DMS 273 (cell line): ENCODE measurements at regions not wholly inside any gene's neighbourhood (a gene's known extent, or its start where the extent isn't known, plus 50 kb on each side); places are given as distances from the start of the nearest gene placed in this dataset.

Experiments used
- DNase-seq: peaks from one replicate; lab custom pipeline; 2025; ENCODE audit not compliant: unreplicated experiment; lab: John Stamatoyannopoulos, UW

- DNase-seq: peak; percentile 26
Measured at GRCh38 chr4:18242919-18243693, 221.6 kb upstream of the LCORL start.

DNA sequence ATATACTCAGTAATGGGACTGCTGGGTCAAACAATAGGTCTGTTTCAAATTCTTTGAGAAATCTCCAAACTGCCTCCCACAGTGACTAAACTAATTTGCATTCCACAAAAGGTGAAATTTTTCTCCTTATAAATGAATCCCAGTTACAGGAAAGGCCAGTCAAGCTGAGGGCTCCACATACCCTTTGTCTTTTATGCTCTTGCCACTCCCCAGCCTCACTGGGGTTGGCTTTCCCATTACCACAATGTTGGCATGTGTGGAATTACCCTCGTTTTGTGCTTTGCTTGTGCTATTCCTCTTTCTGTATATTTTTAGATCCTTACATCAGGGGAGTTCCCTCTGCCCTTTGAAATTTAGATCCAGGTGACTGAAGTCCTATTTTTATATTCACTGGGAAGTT lies 220.2 kb upstream of the LCORL start:
- no peak for DNase-seq

GRCh38 chr4:18234108-18234507 lies 212.6 kb upstream of the LCORL start:
- DNase-seq: no peak

DNA sequence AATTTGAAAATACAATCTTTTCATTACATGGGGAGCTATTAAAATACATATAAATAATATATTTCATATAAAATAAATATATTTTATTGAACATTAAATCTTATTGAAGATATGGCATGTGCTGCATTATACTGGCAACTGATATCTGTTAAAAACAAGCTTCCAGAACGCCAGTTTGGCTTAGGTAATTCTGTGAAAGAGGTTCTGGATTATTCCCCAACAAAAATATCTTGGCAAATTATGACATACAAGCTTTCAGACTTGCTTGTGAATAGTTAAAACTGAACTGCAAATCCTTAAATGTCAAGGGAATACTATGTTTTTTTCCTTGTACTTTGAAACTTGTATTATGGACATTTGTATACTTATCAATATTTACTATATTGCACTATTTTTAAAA lies 210.2 kb upstream of the LCORL start:
- DNase-seq: no peak

DNA sequence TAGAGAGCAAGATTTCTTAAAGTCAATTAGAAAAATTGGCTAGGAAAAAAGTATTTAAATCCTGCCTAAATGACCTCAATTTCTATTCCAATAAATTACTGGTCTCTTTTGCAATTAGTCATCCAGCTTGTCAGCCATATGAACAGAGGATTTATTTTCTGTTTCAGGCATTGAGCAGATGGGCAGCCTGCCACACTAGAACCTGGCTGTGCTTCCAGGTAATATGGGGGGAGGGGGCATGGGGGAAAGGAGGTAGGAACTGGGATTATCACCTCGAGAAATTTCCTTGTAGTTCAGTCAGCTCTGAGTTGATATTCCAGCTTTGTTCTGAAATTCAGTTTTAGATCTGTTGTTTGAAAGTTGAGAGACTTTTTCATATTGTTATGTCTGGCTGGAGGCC lies 206.3 kb upstream of the LCORL start:
- DNase-seq: peak; percentile 62

DNA sequence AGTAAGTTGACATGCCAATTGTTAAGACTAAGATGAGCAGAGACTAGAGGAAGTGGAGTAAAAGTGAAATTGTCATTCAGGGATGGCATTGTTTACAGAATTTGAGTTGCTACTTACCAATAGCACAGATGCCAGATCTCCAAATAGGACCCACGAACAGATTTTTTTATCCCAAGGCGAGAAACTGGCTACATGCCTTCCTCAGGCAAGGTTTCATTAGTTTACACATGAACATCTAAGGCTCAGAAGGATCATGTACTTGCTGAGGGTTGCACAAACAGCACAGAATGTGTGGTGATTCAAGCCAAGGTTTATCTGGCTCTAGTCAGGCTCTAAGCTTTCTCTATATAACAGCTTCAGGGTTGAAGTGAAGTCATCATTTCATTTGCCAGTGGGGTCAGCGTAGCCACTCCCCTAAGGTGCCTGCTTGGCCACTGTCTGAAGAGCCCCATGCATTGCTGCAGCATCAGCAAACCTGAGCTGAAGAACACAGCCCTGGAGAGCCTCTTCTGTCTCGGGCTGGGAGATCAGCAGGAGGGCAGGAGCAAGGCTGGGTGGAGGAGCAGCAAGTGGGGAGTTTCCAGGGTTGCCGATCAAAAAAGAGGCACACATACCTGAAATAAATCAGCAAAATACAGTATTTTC lies 193.0 kb upstream of the LCORL start:
- peak; percentile 13 for DNase-seq

- peak; percentile 50 for DNase-seq
Measured at GRCh38 chr4:18213576-18214198, 192.1 kb upstream of the LCORL start.

- DNase-seq: no peak
Measured at GRCh38 chr4:18209448-18209847, 187.9 kb upstream of the LCORL start.

GRCh38 chr4:18203966-18204365 lies 182.4 kb upstream of the LCORL start:
- peak; percentile 1 for DNase-seq

DNA sequence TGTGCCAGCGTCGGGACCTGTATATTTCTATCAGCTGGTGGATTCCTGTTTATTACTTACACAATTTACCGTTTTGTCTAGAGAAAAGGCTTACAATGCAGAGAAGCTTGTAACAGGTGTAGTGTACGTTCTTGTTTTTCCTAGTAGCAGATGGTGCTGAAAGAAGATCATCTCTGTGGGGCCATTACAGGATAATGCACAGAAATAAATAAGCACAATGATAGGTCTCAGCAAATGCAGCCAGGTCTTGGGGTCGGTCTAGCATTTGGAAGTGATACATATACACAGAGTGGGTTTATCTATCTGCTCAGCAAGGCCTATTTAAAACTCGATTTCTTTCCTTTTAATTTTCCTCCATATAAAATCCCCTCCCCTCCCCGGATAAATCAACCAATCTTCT lies 180.9 kb upstream of the LCORL start:
- DNase-seq: peak; percentile 58

- DNase-seq: peak; percentile 17
Measured at GRCh38 chr4:18201885-18202284, 180.3 kb upstream of the LCORL start.

GRCh38 chr4:18198653-18199052 lies 177.1 kb upstream of the LCORL start:
- peak; percentile 1 for DNase-seq

DNA sequence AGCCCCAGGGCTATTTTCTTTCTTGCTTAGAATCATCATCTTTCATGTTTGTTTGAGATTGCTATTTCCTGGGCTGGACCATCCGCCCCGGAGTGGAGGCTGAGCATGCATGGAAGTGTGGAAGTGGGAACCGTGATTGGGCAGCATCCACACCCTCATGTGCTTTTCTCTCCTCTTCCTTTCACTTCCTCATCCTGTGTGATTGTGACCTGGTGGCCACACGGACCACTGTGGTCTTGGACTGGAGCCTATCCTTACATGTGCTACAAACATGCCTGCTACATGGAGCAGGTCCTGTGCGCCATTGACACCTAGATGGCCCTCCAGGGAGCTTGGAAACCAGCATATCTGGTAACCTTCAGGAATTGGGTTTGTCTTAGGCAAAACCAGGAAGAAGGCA lies 175.9 kb upstream of the LCORL start:
- DNase-seq: no peak

DNA sequence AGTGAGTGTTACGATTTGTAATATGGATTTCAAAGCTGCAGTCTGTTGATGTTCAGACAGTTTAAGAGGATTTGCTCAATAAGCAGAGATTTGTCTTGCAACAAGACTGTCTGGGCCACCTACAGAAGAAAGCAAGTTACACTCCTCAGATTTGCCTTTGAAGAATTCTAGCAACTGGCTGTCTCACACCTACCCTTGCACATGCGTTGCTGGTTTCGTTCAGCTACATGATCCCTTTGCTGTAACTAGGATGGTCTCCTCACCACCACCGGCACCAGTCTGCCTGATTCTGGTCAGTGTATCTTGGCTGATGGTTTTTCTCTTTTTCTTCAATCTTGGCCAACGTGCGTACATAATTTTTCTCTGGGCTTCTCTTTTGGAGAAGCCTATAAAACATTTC lies 172.7 kb upstream of the LCORL start:
- DNase-seq: no peak

DNA sequence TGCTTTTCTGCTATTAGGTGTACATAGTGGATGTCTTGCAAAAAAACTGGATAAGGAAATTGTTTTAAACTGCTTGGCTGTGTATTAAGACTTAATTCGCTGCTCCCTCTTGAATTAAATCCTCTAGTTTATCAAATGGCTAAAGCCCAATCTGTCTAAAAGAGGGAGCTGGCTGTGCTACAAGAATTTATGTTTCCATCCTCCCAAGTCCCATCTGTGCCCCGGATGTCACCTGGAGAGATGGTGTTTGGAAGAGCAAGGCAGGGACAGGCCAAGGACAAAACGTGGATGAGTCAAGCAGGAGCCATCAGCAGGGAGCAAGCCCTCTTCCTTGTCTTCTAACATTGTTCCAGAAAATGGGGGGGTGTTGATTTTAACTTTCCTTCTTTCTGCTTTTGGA lies 171.3 kb upstream of the LCORL start:
- DNase-seq: peak; percentile 49

DNA sequence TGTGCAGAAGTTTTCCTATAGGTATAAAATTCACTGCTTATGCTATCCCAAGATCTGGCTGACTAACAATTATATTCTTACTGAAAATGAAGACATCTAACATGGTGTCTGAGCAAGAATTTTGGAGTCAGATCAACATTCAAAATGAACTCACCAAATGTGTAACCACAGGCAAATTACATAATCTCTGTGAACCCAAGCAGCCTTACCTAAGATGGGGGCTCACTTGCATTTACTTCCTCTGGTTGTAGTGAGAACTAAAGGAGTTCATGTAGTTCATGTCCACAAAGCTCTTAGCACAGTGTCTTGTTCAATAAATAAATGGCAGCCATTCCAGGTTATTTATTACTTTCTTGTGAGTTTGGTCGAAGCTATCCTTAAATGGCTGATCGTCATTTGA lies 163.9 kb upstream of the LCORL start:
- DNase-seq: no peak

- no peak for DNase-seq
Measured at GRCh38 chr4:18180892-18181291, 159.3 kb upstream of the LCORL start.

DNA sequence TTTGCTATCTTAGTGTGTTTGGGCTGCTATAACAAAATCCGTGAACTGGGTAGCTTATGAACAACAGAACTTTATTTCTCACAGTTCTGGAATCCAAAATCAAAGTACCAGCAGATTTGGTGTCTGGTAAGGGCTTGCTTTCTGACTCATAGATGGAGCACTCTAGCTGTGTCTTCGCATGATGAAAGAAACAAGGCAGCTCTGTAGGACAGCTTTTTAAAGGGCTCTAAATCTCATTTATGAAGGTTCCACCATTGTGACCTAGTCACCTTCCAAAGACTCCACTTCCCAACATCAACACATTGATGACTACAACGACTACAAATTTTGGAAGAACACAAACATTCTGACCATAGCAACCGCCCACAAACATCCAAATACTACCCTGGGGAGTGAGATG lies 158.6 kb upstream of the LCORL start:
- no peak for DNase-seq

- DNase-seq: no peak
Measured at GRCh38 chr4:18171896-18172295, 150.3 kb upstream of the LCORL start.

- DNase-seq: no peak
Measured at GRCh38 chr4:18167831-18168230, 146.3 kb upstream of the LCORL start.

- no peak for DNase-seq
Measured at GRCh38 chr4:18166925-18167324, 145.4 kb upstream of the LCORL start.

GRCh38 chr4:18162453-18162852 lies 140.9 kb upstream of the LCORL start:
- no peak for DNase-seq
